SKM-1 (cell line): ENCODE measurements at regions not wholly inside any gene's neighbourhood (a gene's known extent, or its start where the extent isn't known, plus 50 kb on each side); places are given as distances from the start of the nearest gene placed in this dataset.
"Not testable (repeated sequence)": the region's sequence is repeated elsewhere in the genome, so short reads cannot be mapped to it uniquely, and the experiment has no call there.

Experiments used
- DNase-seq: peaks from one replicate; lab custom pipeline; 2025; ENCODE audit not compliant: unreplicated experiment; lab: John Stamatoyannopoulos, UW

DNA sequence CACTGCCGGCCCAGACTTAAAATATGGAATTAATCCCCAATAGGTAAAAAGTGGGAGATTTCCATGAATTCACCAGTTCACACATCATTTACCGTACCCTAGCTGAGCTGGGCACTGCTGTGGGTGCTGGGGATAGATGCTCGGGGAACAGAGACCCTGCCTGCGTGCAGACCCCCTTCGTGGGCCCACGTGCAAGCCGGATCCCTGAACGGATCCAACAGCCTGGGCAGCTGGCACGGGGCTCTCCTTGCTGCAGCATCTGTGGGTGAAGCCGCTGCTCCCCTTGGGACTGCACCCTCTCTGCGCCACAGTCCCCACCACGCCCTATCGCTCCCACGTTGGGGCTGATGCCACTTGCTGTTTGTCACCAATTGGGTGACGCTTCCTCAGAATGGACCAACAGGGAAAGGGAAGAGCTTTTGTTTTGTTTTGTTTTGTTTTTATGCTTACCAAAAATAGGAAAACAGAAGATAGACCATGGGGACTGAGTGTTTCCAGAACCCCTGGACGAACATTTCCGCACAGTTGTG, 279.7 kb upstream of the SFSWAP start:
- DNase-seq = not testable (repeated sequence)

DNA sequence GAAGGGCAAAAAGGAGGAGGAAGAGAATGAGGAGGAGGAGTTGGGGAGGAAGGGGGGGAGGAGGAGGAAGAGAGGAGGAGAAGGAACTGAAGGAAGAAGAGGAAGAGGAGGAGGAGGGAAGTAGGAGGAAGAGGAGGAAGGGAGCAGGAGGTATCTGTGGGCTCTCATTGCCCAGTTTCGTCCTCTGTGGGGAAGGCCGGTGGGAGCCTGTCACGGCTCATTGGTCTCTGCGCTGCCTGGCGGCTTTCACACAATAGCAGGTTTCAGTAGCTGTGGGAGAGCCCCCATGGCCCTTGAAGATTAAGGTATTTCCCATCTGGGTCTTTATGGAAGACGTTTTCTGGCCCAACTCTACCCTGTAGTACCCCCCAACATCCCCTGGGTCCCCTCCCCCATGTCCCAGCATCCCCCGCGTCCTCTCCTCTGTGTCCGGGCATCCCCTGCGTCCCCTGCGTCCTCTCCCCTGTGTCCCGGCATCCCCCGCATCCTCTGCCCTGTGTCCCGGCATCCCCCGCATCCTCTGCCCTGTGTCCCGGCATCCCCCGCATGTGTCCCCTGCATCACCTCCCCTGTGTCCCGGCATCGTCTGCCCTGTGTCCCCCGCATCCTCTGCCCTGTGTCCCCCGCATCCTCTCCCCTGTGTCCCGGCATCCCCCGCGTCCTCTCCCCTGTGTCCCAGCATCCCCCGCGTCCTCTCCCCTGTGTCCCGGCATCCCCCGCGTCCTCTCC, 278.2 kb upstream of the SFSWAP start:
- DNase-seq = no peak

- no peak for DNase-seq
Measured at GRCh38 chr12:131434208-131435125, 276.4 kb upstream of the SFSWAP start.

DNA sequence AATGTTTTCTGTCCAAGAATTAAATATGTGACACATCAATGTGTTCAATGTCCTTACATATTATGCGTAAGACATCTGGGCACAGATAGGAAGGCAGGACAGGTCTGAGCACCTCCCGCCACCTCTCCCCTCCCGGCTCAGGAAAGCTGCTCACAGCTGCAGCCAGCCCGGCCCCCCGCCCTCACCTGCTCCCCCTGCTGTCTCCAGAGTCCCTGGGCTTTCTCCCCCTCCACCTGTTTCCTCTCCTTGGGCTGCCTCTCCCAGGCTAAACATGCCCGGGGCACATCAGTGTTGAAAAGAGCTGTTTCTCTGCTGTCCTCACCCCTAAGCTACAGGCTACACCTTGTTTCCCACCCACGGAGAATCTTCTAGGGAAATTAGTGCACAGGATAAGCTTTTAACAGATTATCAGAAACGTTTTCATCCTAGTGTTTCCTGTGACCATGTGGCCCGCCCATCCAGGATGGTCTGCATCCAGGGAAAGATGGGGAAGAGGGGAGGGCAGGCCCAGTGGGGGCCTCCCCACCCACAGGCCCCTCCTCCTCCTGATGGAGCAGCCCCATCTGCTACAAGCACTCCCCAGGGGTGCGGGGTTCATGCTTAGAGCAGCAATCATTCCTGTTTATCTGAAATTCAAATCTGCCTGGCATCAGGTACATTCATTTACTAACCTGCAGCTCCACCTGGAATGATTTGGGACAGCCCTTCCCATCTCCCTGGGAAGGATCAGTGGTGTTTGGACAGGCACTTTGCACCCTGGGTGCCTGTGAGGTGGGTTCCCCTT, 273.8 kb upstream of the SFSWAP start:
- DNase-seq = no peak

DNA sequence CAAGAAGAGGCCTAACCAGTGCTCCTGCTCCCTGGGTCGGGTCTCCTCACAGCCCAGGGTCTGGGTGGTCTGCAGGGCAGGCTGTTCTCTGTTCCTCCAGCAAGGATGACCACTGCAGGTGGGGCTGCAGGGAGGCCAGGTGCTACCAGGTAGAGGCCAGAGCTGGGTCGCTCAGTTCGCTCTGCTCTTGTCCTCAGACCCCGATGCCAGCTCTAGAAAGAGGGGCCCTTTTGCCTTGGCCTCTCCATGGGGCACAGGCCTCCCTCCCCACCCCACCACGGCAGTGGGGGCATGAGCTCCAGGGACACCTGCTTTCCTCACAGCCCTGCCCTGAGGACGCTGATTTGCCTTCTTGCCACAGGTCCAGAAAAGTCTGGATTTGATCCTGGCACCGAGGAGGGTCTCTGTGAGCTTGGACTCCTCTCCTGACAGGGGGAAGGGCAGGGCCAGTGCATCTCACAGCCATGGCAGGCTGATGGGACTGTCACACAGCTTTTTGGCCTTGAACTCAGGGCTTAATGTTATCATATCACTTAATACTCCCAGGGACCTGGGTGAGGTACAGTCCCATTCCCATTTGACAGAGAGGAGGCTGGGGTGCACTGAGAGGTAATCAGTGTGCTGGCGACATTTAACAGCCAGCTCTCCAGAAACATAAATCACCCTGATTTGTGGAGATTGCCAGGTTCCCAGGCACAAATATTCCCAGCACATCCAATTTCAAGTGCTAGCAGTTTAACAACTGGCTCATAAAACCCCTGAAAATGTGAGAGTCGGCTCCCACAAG, 273.0 kb upstream of the SFSWAP start:
- no peak for DNase-seq

- DNase-seq = not testable (repeated sequence)
Measured at GRCh38 chr12:131438493-131438835, 272.4 kb upstream of the SFSWAP start.

GRCh38 chr12:131438881-131439280, 272.0 kb upstream of the SFSWAP start:
- DNase-seq = no peak

DNA sequence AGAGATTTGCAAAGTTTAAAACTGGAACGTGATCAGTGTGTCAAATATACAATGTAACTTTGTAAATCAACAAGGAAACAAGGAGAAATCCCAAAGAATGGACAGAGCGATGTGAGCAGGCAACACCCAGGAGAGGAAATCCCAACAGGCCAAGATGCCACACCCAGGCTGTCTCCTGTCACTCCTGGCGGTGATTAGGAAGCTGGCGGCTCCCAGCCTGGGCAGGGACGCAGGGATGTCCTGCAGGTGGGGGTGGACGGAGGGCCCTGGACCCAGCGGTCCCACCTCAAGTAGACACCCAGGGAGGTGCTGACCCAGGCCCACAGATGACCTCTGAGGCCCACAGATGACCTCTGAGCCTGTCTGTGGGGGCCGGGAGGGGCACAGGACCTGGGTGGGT, 271.1 kb upstream of the SFSWAP start:
- not testable (repeated sequence) for DNase-seq

GRCh38 chr12:131440209-131441059, 270.5 kb upstream of the SFSWAP start:
- not testable (repeated sequence) for DNase-seq

- DNase-seq = no peak
Measured at GRCh38 chr12:131441060-131441396, 269.9 kb upstream of the SFSWAP start.

GRCh38 chr12:131441638-131442336, 269.1 kb upstream of the SFSWAP start:
- DNase-seq = no peak

DNA sequence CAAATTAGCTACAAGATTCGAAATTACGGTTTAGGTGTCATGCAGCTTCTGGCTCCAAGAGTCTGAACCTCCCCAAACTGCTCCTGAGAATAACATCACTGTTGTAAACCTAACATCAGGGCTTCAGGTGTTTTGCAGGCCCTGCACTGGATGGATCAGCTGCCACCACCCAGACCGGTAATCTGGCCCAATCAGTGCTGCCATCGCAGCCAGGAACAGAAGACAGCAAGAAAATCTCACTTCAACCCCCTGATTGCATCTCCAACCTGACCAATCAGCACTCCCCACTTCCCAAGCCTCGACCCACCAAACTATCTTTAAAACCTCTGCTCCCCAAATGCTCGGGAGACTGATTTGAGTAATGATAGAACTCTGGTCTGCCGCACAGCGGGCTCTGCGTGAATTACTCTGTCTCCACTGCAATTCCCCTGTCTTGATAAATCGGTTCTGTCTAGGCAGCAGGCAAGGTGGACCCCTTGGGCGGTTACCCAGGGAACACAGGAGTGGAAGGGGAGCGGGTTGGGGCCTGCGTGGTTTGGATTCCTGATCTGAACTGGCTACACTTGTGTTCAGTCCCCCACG, 268.5 kb upstream of the SFSWAP start:
- no peak for DNase-seq

- DNase-seq = no peak
Measured at GRCh38 chr12:131443019-131444000, 267.6 kb upstream of the SFSWAP start.

GRCh38 chr12:131444220-131445164, 266.4 kb upstream of the SFSWAP start:
- DNase-seq = no peak

DNA sequence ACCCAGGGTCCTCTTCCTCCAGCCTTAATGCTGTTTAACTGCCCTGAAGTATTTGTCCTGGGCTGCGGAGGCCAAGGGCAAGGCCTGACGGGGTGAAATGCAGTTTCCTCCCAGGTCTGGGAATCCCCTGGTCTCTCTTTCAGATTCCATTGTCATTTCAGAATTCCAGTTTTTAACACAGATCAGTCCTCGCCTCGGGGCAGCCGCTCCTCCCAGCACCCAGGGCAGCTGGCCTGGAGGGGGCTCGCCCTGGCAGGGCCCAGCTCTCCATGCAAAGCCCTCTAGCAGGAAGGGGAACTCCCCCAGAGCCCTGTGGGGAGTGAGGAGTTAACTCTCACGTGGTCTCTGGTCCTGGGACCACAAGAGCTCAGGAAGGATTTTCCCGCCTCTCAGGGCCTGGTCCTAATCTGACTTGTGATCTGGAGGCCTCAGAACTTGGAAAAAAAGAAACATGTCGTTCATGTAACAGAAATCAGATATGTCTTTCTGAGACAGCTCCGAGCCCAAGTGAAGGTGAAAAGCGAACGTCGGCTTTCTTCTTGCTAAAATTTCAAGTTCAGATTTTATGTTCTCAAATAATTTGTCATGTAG, 265.6 kb upstream of the SFSWAP start:
- no peak for DNase-seq

DNA sequence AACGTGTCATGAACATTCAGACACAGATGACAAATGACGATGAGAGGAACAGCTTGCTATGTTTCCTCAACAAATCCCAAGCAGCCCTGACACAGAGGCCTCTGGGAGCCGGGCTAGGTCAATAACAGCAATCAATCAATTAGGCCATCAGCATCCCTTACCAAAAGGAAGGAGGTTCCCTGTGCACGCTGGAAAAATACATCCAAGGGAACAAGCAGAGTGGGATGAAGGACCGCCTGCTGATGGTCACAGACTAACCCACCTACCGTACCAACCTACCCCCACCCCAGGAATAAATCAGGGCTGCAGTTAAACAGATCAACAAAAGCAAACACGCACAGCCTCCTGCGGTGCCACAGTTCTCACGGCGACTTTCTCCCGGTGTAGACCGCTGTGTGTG, 265.1 kb upstream of the SFSWAP start:
- no peak for DNase-seq
